HFFc6 (cell line): ENCODE measurements at regions not wholly inside any gene's neighbourhood (a gene's known extent, or its start where the extent isn't known, plus 50 kb on each side); places are given as distances from the start of the nearest gene placed in this dataset.

Source experiments
- DNase-seq: peaks from one replicate; pipeline ENCODE4 v3.0.0-alpha.2; 2018
- H3K27ac Mint-ChIP-seq: 2 replicates; pipeline ENCODE4 v1.8.0; 2020; ENCODE audit warnings: mild to moderate bottlenecking, mixed read lengths
- H3K27me3 Mint-ChIP-seq: 2 replicates; pipeline ENCODE4 v1.8.0; 2021; ENCODE audit warnings: mild to moderate bottlenecking, moderate library complexity, mixed read lengths; ENCODE audit not compliant: insufficient read depth
- H3K36me3 Mint-ChIP-seq: 2 replicates; pipeline ENCODE4 v1.8.0; 2021; ENCODE audit warnings: low read depth, mixed read lengths
- H3K4me1 Mint-ChIP-seq: 2 replicates; pipeline ENCODE4 v1.8.0; 2020; ENCODE audit warnings: low read depth, mixed read lengths
- H3K4me3 Mint-ChIP-seq: 2 replicates; pipeline ENCODE4 v1.8.0; 2020; ENCODE audit warnings: mild to moderate bottlenecking, moderate library complexity, mixed read lengths
- H3K9me3 Mint-ChIP-seq: 2 replicates; pipeline ENCODE4 v1.8.0; 2020; ENCODE audit warnings: mild to moderate bottlenecking, mixed read lengths
- CTCF ChIP-seq: fragments of 200-600 bp; sonication (generic); IDR thresholded peaks from 2 replicates; pipeline ENCODE4 v1.5.0; 2021; ENCODE audit warnings: antibody characterized with exemption, mild to moderate bottlenecking

GRCh38 chr4:17142232-17142711, 243.8 kb upstream of the LDB2 start:
- Mint-ChIP-seq H3K36me3 (peaks cover 37% of the 10 kb centered on the region), H3K4me1 (peaks cover 47% of the 10 kb centered on the region), H3K4me3 (peak overlapping the region; percentile 5), H3K9me3 (peaks cover 21% of the 10 kb centered on the region), H3K27me3 (no peaks in the 10 kb centered on the region; the same call in 1 of the 2 replicates), H3K27ac (peak overlapping the region; percentile 76)
- DNase-seq: peak; percentile 95
- TF ChIP-seq CTCF: no peak

- Mint-ChIP-seq H3K27me3 (no peaks in the 10 kb centered on the region; the same call in 1 of the 2 replicates), H3K9me3 (peaks cover 21% of the 10 kb centered on the region), H3K36me3 (peaks cover 20% of the 10 kb centered on the region), H3K4me1 (peaks cover 62% of the 10 kb centered on the region), H3K4me3 (no peak overlapping the region), H3K27ac (peak overlapping the region; percentile 3; the same call in 1 of the 2 replicates)
- DNase-seq: no peak
- TF ChIP-seq CTCF: no peak
Observed at GRCh38 chr4:17138847-17139246, 240.4 kb upstream of the LDB2 start.

GRCh38 chr4:17134565-17134964, 236.1 kb upstream of the LDB2 start:
- no peak overlapping the region for H3K27ac Mint-ChIP-seq
- no peaks in the 10 kb centered on the region; the same call in 1 of the 2 replicates for H3K27me3 Mint-ChIP-seq
- 0 out of 2 replicates have a peak overlapping the region, but pooled peaks have one; percentile 2 for H3K4me3 Mint-ChIP-seq

GRCh38 chr4:17134100-17134499, 235.7 kb upstream of the LDB2 start:
- H3K27me3 Mint-ChIP-seq: no peaks in the 10 kb centered on the region; the same call in 1 of the 2 replicates
- H3K36me3 Mint-ChIP-seq: peaks cover 17% of the 10 kb centered on the region
- no peak overlapping the region for H3K27ac Mint-ChIP-seq
- no peak for TF ChIP-seq CTCF
- no peak for DNase-seq
- no peak overlapping the region for H3K4me3 Mint-ChIP-seq
- peaks cover 40% of the 10 kb centered on the region for H3K4me1 Mint-ChIP-seq
- peaks cover 6% of the 10 kb centered on the region for H3K9me3 Mint-ChIP-seq

More at GRCh38 chr4:17134565-17134964, 236.1 kb upstream of the LDB2 start:
- peaks cover 22% of the 10 kb centered on the region for H3K36me3 Mint-ChIP-seq
- peaks cover 42% of the 10 kb centered on the region for H3K4me1 Mint-ChIP-seq
- H3K9me3 Mint-ChIP-seq: peaks cover 11% of the 10 kb centered on the region
- no peak for TF ChIP-seq CTCF
- no peak for DNase-seq

- no peak for TF ChIP-seq CTCF
- no peak for DNase-seq
- peaks cover 12% of the 10 kb centered on the region; the same call in 1 of the 2 replicates for H3K36me3 Mint-ChIP-seq
- H3K27me3 Mint-ChIP-seq: no peaks in the 10 kb centered on the region
- H3K4me1 Mint-ChIP-seq: peaks cover 48% of the 10 kb centered on the region
- no peak overlapping the region for H3K27ac Mint-ChIP-seq
- H3K4me3 Mint-ChIP-seq: no peak overlapping the region
- no peaks in the 10 kb centered on the region for H3K9me3 Mint-ChIP-seq
Observed at GRCh38 chr4:17132226-17132625, 233.8 kb upstream of the LDB2 start.

GRCh38 chr4:17128268-17128667, 229.8 kb upstream of the LDB2 start:
- peaks cover 22% of the 10 kb centered on the region for H3K4me1 Mint-ChIP-seq
- TF ChIP-seq CTCF: no peak
- no peaks in the 10 kb centered on the region for H3K9me3 Mint-ChIP-seq
- H3K27me3 Mint-ChIP-seq: no peaks in the 10 kb centered on the region
- H3K4me3 Mint-ChIP-seq: no peak overlapping the region
- DNase-seq: peak; percentile 16
- peaks cover 12% of the 10 kb centered on the region; the same call in 1 of the 2 replicates for H3K36me3 Mint-ChIP-seq
- H3K27ac Mint-ChIP-seq: peak overlapping the region; percentile 61
